ENCODE measurements at regions not wholly inside any gene's neighbourhood (a gene's known extent, or its start where the extent isn't known, plus 50 kb on each side); places are given as distances from the start of the nearest gene placed in this dataset.

- DNase-seq (ENCODE audit: low spot score), result no peak
Observed at GRCh38 chr9:91042024-91042423, 240.4 kb downstream of the SYK start.

DNA sequence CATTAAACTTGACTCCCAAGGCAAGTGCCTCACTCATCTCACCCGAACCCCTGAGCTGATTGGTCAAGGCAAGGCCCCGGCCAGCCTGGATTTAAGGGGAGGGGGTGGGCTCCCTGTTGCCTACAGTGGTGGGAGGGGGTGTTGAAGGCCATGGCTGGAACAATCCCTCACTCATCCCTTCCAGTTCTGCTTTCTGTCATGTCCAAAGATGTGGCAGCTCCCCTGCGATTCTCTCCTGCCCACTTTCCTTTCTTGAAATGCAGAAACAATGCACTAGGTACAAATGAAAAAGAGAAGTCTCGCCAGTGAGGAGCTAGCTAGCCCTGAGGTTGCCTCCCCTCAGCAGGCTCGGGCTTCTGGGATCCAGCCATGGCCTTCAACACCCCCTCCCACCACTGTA, 240.9 kb downstream of the SYK start:
- no peak for DNase-seq (ENCODE audit: low spot score)

DNA sequence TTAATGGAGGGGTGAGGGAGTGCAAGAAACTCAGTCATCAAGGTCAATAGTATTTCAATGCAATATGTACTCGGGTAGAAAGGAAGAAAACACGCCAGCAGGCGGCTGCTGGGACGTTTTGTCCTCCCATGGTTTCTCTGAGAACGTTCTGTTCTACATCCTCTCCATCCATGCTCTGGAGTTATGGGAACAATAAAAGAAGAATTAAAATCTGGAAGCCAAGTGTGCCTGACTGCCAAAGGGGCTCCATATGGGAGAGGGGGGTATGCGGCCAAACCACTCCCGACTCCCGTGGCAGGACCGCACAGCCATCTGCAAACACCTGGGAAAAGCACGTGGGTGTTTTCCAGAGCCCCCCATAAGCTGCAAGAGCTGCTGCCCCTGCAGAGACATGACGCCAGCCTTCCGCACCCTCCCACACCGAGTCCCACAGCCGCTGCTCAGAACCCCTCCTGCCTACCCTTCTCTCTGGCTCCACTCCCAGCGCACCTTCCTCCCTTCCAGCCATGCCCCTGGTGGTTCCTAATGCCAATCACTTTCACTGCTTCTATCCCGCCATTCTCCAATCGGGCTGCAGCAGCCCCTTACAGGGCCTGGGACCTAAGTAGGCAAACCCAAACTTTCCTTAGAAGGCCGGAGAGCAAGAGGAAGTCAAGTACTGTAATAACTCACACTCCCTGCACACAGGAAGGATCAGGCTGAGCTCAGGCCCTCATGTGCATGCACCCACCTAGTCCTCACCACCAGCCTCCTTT, 241.6 kb downstream of the SYK start:
- no peak for DNase-seq (ENCODE audit: low spot score)

- no peak for DNase-seq (ENCODE audit: low spot score)
Observed at GRCh38 chr9:91043811-91044175, 242.2 kb downstream of the SYK start.

- DNase-seq (ENCODE audit: low spot score), result no peak
Observed at GRCh38 chr9:91044354-91044753, 242.7 kb downstream of the SYK start.

- no peak for DNase-seq (ENCODE audit: low spot score)
Observed at GRCh38 chr9:91045041-91045440, 243.4 kb downstream of the SYK start.

DNA sequence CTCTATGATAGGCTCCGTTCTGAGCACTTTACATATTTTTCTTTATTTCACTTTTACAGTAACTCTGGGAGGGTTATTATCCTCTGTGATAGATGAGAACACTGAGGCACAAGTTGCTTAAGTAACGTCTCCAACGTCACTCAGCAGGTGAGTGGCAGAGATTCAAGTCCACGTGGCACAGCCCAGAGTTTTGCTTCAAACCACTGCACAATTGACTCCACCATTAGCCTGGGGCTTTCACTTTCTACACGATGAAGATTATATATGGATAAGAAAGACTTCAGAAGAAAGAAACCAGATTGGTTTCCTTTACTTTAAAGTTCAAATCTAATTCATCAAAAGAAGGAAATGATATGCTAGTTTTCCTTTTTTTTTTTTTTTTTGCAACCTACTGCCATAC, 245.9 kb downstream of the SYK start:
- no peak for DNase-seq (ENCODE audit: low spot score)

- peak; percentile 79 for DNase-seq (ENCODE audit: low spot score)
Observed at GRCh38 chr9:91047993-91048607, 246.5 kb downstream of the SYK start.

GRCh38 chr9:91048749-91049148, 247.1 kb downstream of the SYK start:
- DNase-seq (ENCODE audit: low spot score), result no peak

- no peak for DNase-seq (ENCODE audit: low spot score)
Observed at GRCh38 chr9:91053824-91054223, 252.2 kb downstream of the SYK start.

- no peak for DNase-seq (ENCODE audit: low spot score)
Observed at GRCh38 chr9:91055845-91056244, 254.2 kb downstream of the SYK start.

GRCh38 chr9:91056486-91056885, 254.9 kb downstream of the SYK start:
- no peak for DNase-seq (ENCODE audit: low spot score)

DNA sequence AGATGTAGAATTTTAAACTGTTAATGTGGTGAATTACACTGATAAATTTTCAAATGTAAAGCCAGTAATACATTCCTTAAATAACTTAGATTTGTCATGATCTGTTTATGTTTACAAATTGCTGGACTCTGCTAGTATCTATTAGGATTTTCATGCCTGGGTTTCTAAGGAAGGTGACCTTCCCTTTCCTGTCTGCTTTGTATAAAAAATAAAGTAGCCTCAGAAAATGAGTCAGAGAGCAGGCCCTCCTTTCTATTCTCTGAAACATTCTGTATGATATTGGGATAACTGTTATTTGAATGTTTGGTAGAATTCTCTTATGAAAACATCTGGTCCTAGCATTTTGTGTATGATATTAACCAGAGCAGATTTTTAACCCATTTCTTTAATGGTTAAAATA, 255.3 kb downstream of the SYK start:
- no peak for DNase-seq (ENCODE audit: low spot score)

DNA sequence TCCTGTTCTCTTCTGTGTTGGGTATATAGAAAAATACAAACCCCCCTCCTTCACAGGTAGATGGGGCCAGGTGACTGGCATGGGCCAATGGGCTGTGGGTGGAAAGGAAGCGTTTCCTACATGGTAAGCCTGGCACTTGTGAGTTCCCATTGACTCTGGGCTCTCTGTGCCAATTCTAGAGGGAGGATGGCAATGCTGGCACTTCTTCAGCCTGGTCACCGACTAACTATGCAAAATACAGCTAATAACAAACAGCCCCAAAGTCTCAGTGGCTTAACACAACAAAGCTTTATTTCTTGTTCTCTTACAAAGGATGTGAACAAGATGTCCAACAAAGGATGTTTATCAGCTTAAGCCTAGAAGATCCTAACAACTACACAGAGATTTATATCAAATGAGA, 258.1 kb downstream of the SYK start:
- DNase-seq (ENCODE audit: low spot score), result no peak

DNA sequence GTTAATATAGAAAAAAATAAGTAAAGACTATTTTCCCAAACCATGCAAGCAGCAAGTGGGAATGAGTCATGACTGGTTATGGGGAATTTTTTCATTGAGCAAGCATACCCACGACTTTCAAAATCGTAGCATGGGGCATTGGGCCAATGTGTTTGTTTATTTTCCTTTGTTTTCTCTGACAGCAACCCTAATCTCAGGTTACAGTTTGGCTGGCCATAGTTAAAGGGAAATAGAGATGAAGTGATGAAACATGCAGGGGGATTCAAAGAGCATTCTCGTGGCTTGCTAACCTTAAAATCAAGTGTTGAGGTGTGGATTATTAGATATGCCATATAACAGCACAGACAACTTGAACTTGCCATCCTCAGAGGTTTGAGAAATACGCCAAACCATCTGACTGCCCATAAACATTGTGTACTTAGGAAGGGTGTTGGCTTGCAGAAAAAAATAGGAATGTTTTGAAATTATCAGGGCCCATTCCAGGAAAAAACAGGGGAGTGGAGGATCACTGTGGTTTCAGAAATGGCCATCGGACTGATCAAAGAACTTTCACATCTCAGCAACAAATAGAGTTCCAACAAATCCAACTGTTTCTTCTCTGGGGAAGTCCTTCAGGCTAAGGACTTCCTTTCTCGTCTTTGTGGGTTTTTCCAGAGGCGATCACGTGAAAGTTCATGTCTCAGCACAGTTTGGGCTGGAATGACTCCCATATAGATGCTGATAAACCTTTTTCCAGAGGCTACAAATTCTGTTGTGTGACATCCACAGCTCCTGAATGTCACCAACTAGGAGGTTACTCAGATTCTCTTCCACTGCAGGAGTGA, 259.1 kb downstream of the SYK start:
- peak; percentile 74 for DNase-seq (ENCODE audit: low spot score)

DNA sequence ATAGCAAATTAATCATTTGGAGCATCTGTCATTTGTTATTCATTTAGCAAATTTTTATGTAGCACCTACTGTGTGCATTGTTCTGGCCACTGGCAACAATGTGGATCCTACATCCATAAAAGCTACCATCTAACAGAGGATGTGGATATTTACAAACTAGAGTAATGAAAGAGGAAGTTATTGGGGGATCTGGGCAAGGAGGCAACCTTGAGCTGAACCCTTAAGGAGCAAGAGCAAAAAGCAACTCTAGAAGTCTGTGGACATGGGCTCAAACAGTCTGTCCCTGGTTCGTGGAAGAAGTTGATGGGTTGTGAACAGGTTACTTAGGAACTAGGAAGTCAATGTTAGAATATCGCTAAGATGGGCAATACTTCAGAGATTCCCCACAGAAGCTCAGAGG, 259.9 kb downstream of the SYK start:
- no peak for DNase-seq (ENCODE audit: low spot score)

DNA sequence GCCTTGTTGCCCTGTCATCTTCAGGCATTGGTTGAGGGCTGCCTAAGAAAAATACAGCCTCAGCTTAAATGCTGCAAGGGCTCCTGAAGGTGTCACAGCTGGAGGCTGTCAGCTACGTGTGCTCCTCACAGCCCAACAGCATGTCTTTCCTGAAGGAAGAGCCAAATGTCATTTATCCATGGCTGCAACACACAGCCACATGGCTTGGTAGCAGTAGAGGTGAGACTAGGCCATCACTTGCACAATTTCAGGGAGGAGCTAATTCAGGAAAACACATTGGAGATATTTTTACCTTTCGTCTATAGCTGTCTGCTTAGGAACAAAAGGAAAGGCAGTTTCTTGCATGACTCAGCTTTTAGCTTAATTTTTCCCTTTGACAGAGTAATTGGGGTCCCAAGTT, 260.7 kb downstream of the SYK start:
- DNase-seq (ENCODE audit: low spot score), result no peak

GRCh38 chr9:91063471-91063870, 261.9 kb downstream of the SYK start:
- no peak for DNase-seq (ENCODE audit: low spot score)

DNA sequence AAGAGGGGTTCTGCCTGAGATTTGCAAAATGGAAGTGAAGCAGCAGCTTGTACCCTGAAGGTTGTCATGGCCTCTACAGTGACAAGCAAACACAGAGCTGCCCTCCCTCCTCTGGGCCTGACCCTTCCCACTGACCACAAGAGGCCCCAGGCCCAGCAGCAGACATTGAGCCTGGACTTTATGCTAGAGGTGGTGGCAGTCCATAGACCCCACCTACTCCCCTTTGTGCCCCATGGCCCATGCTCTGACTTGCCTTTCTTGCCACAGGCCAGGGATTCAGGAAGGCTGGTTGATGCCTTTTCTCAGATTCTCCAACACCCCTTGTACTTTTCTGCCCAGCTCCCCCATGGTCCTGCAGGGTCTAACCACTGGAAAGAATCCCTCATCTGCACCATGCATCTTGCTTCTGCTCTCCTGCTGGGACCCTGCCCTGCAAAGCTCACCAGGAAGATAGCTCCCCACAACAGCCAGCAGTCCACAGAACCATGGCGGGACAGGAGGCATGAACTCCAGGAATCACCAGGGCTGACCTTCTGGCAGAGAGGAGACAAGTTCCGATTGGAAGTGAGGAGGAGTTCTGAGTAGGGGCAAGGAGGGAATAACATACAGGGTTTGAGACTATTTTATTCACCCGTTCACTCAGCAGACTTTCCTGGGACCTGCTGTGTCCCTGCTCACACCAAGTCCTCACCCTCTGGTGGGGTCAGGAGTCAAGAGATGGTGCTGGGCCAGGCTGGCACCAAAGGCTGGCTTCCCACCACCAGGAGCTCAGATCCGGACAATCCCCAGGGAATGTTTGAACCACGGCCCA, 263.8 kb downstream of the SYK start:
- DNase-seq (ENCODE audit: low spot score), result no peak

DNA sequence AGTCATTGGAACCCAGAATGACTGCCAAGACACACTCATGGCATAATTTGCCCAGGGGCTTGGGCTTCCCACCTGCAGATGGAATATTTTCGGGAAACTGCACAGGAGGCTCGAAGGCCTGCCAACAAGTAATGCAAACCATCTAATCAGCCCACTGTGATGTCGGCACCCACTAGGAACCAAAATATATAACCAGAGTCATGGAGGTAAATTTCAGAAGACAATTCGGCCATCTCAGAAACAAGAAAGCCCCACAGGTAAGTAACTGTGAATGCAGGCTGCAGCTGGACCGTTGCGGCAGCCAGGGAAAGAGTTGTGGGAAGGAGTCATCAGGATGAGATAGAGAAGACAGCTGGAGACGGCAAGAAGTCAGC, 264.4 kb downstream of the SYK start:
- DNase-seq (ENCODE audit: low spot score), result no peak

GRCh38 chr9:91066856-91067255, 265.2 kb downstream of the SYK start:
- no peak for DNase-seq (ENCODE audit: low spot score)

DNA sequence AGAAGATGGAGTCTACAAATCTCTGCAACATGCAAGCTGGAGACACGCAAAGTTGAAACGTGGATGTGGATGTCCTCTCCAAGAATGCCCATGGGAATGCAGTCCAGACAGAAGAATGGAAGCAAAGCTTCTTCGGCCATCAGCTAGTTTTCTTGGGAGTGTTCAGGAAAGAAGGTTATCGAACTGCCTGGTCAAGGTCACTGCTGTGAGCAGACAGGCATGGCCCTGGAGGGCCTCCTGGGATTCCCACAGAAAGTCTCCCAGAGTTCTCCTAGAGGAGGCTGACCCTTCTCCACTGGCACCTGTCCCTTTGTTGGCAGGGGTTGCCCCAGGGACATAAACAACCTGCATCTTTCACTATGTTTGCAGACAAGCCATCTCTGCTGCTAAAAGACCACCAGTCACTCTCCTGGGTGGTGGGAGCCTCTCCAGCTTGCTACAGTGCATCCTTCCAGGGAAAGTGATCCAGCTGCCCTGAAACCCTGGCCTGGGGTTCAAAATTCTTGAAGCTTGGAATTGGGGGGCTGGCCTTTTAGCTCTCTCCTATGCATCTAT, 265.8 kb downstream of the SYK start:
- DNase-seq (ENCODE audit: low spot score), result no peak
